ENCODE measurements at regions not wholly inside any gene's neighbourhood (a gene's known extent, or its start where the extent isn't known, plus 50 kb on each side); places are given as distances from the start of the nearest gene placed in this dataset.

DNA sequence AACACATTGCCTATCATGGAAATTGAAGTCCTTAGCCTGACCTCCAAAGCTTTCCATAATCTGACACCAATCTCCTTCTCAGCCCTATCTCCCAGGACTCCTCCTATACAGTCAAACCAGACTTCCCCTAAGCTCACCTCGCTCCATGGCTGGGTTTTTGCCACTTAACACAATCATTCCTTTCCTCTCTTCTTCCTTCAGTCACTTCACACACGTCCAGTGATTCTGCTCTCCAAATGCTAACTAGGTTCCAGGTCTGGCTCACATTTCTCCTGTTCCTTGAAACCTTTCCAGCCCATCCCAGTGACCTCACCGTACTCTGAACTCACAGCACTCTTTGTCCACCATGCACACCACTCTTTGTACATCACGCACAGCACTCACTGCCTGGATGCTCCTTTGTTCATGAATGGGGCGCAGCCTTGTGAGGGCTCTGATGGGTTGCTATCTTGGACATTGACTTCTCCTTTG is 98.4 kb downstream of the GLUL start (continued):
- no peak for TF ChIP-seq CTCF (IDR thresholded peaks at IDR 0.05 in 2 of 3, conservative IDR thresholded peaks at IDR 0.05 in 1 of 3; ENCODE audit: insufficient read depth in 2 of 3, low read depth in 1 of 3, low read length in 3 of 3)
- TF ChIP-seq PTRF (tag; IDR thresholded peaks at IDR 0.05) = no peak
- no peak for TF ChIP-seq HDAC3 (IDR thresholded peaks at IDR 0.05; ENCODE audit: borderline replicate concordance, partially characterized antibody)
- no peak for TF ChIP-seq ZNF354B (CRISPR knock-in tag; IDR thresholded peaks at IDR 0.05)
- no peak for TF ChIP-seq ELK3 (CRISPR knock-in tag; IDR thresholded peaks at IDR 0.05)
- no peak for TF ChIP-seq ETV5 (CRISPR knock-in tag; IDR thresholded peaks at IDR 0.05; ENCODE audit: low read depth)
- no peak for TF ChIP-seq NKRF (IDR thresholded peaks at IDR 0.05; ENCODE audit: borderline replicate concordance)
- no peak for TF ChIP-seq HMG20A (CRISPR knock-in tag; conservative IDR thresholded peaks at IDR 0.05)
- TF ChIP-seq ESRRA (IDR thresholded peaks at IDR 0.05; ENCODE audit: borderline replicate concordance, low read depth) = peak; percentile 72; the same call in 1 of the 2 replicates
- TF ChIP-seq MCM7 (IDR thresholded peaks at IDR 0.05) = no peak
- TF ChIP-seq CXXC5 (CRISPR knock-in tag; IDR thresholded peaks at IDR 0.05) = no peak
- no peak for TF ChIP-seq KDM2B (CRISPR knock-in tag; IDR thresholded peaks at IDR 0.05)
- TF ChIP-seq ADNP (tag; IDR thresholded peaks at IDR 0.05) = no peak
- TF ChIP-seq ZNF311 (CRISPR knock-in tag; IDR thresholded peaks at IDR 0.05) = no peak
- TF ChIP-seq RAD21 (CRISPR knock-in tag; conservative IDR thresholded peaks at IDR 0.05 in 1 of 2, IDR thresholded peaks at IDR 0.05 in 1 of 2) = 0 out of 4 replicates have a peak, but pooled peaks of 1 of the 2 experiments have one; percentile 3
- no peak for TF ChIP-seq POLR3A (IDR thresholded peaks at IDR 0.05; ENCODE audit: borderline replicate concordance, extremely low read depth, insufficient read depth, insufficient read length)
- no peak for TF ChIP-seq MEF2A (IDR thresholded peaks at IDR 0.05; ENCODE audit: control insufficient read depth, low read depth, low read length)
- no peak for TF ChIP-seq SMARCC2 (IDR thresholded peaks at IDR 0.05; ENCODE audit: low read depth)
- no peak for TF ChIP-seq MTA3 (IDR thresholded peaks at IDR 0.05; ENCODE audit: borderline replicate concordance)
- TF ChIP-seq KAT8 (IDR thresholded peaks at IDR 0.05; ENCODE audit: low read depth) = no peak
- 0 out of 2 replicates have a peak, but pooled peaks have one; percentile 25 for TF ChIP-seq ZBTB26 (CRISPR knock-in tag; IDR thresholded peaks at IDR 0.05)
- no peak for TF ChIP-seq TEAD4 (IDR thresholded peaks at IDR 0.05; ENCODE audit: low read length)
- TF ChIP-seq TEAD4 (CRISPR knock-in tag; IDR thresholded peaks at IDR 0.05; ENCODE audit: borderline replicate concordance) = no peak
- no peak for TF ChIP-seq FUS (optimal IDR thresholded peaks at IDR 0.05; ENCODE audit: low read depth, low read length)
- no peak for TF ChIP-seq ZNF778 (CRISPR knock-in tag; IDR thresholded peaks at IDR 0.05)

Data from K562 (cell line).